Activated naive CD8-positive, alpha-beta T cell treated with anti-CD3 and anti-CD28 coated beads, Interleukin-2, amount 50 U/mL, for 24 hours (primary cell): ENCODE measurements at regions not wholly inside any gene's neighbourhood (a gene's known extent, or its start where the extent isn't known, plus 50 kb on each side); places are given as distances from the start of the nearest gene placed in this dataset.

Experiments used
- ATAC-seq: fragments of 150-1000 bp; cut with Tn5 transposase; one replicate; pipeline ENCODE4 v1.10.0; 2021
- DNase-seq: peaks from one replicate; pipeline ENCODE4 v3.0.0; 2021
- H3K27ac Mint-ChIP-seq: one replicate; pipeline ENCODE4 v1.8.0; 2021; ENCODE audit warnings: mild to moderate bottlenecking, mixed read lengths
- H3K27me3 Mint-ChIP-seq: one replicate; pipeline ENCODE4 v1.8.0; 2021; ENCODE audit warnings: mixed read lengths
- H3K36me3 Mint-ChIP-seq: one replicate; pipeline ENCODE4 v1.8.0; 2021; ENCODE audit warnings: low read depth, mixed read lengths
- H3K4me1 Mint-ChIP-seq: one replicate; pipeline ENCODE4 v1.8.0; 2021; ENCODE audit warnings: mixed read lengths
- H3K4me3 Mint-ChIP-seq: one replicate; pipeline ENCODE4 v1.8.0; 2021; ENCODE audit warnings: mild to moderate bottlenecking, moderate library complexity, mixed read lengths
- H3K9me3 Mint-ChIP-seq: one replicate; pipeline ENCODE4 v1.8.0; 2021; ENCODE audit warnings: mixed read lengths

- no peaks in the 10 kb centered on the region for H3K4me1 Mint-ChIP-seq
- H3K9me3 Mint-ChIP-seq = no peaks in the 10 kb centered on the region
- H3K27ac Mint-ChIP-seq = no peak overlapping the region
- DNase-seq = no peak
- no peak overlapping the region for H3K4me3 Mint-ChIP-seq
- H3K36me3 Mint-ChIP-seq = no peaks in the 10 kb centered on the region
- H3K27me3 Mint-ChIP-seq = no peaks in the 10 kb centered on the region
- ATAC-seq = no peak
Measured at GRCh38 chr20:60585651-60586050, 627.4 kb downstream of the CDH26 start.

GRCh38 chr20:60586269-60587050 is 628.2 kb downstream of the CDH26 start:
- no peak overlapping the region for H3K4me3 Mint-ChIP-seq
- ATAC-seq (no peak), DNase-seq (no peak)
- H3K27ac Mint-ChIP-seq = no peak overlapping the region
- H3K36me3 Mint-ChIP-seq = no peaks in the 10 kb centered on the region
- H3K4me1 Mint-ChIP-seq = no peaks in the 10 kb centered on the region
- no peaks in the 10 kb centered on the region for H3K9me3 Mint-ChIP-seq
- no peaks in the 10 kb centered on the region for H3K27me3 Mint-ChIP-seq

GRCh38 chr20:60587986-60588385 is 629.8 kb downstream of the CDH26 start:
- Mint-ChIP-seq H3K27ac (no peak overlapping the region), H3K36me3 (no peaks in the 10 kb centered on the region), H3K27me3 (no peaks in the 10 kb centered on the region), H3K4me3 (no peak overlapping the region), H3K9me3 (no peaks in the 10 kb centered on the region), H3K4me1 (no peaks in the 10 kb centered on the region)
- ATAC-seq (no peak), DNase-seq (no peak)

- H3K4me1 Mint-ChIP-seq = no peaks in the 10 kb centered on the region
- H3K27ac Mint-ChIP-seq = no peak overlapping the region
- H3K36me3 Mint-ChIP-seq = no peaks in the 10 kb centered on the region
- no peak overlapping the region for H3K4me3 Mint-ChIP-seq
- H3K9me3 Mint-ChIP-seq = no peaks in the 10 kb centered on the region
- ATAC-seq (no peak), DNase-seq (no peak)
- H3K27me3 Mint-ChIP-seq = no peaks in the 10 kb centered on the region
Measured at GRCh38 chr20:60589623-60590022, 631.4 kb downstream of the CDH26 start.

- H3K27ac Mint-ChIP-seq = no peak overlapping the region
- no peaks in the 10 kb centered on the region for H3K4me1 Mint-ChIP-seq
- no peaks in the 10 kb centered on the region for H3K36me3 Mint-ChIP-seq
- no peak for ATAC-seq
- H3K27me3 Mint-ChIP-seq = no peaks in the 10 kb centered on the region
- H3K4me3 Mint-ChIP-seq = no peak overlapping the region
- H3K9me3 Mint-ChIP-seq = no peaks in the 10 kb centered on the region
- no peak for DNase-seq
Measured at GRCh38 chr20:60591172-60591799, 633.1 kb downstream of the CDH26 start.

DNA sequence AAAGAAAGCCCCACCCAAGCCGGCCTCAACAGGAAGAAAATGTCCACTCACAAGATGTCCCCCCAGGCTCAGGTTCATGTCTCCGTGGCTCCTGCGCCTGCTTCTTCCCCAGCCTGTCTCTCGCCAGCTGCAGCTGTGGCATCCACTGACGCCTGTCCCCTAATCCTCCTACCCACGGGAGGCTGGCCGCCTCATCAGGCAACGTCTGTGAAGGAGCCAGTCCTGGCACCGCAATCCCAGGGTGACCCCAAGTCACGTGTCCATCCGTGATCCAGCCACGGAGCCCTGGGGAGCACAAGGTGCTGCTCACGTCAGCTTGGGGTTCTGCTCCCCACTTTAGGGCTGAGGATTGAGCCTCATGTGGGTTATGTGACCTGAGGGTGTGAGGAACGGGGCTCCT is 640.3 kb downstream of the CDH26 start:
- Mint-ChIP-seq H3K36me3 (no peaks in the 10 kb centered on the region), H3K4me3 (no peak overlapping the region), H3K27ac (no peak overlapping the region), H3K9me3 (peaks cover 17% of the 10 kb centered on the region), H3K4me1 (no peaks in the 10 kb centered on the region), H3K27me3 (no peaks in the 10 kb centered on the region)
- no peak for DNase-seq
- ATAC-seq = no peak

GRCh38 chr20:60599381-60599780 is 641.2 kb downstream of the CDH26 start:
- H3K9me3 Mint-ChIP-seq = peaks cover 17% of the 10 kb centered on the region
- H3K4me1 Mint-ChIP-seq = no peaks in the 10 kb centered on the region
- ATAC-seq (no peak), DNase-seq (no peak)
- H3K4me3 Mint-ChIP-seq = no peak overlapping the region
- H3K27ac Mint-ChIP-seq = no peak overlapping the region
- no peaks in the 10 kb centered on the region for H3K27me3 Mint-ChIP-seq
- no peaks in the 10 kb centered on the region for H3K36me3 Mint-ChIP-seq

DNA sequence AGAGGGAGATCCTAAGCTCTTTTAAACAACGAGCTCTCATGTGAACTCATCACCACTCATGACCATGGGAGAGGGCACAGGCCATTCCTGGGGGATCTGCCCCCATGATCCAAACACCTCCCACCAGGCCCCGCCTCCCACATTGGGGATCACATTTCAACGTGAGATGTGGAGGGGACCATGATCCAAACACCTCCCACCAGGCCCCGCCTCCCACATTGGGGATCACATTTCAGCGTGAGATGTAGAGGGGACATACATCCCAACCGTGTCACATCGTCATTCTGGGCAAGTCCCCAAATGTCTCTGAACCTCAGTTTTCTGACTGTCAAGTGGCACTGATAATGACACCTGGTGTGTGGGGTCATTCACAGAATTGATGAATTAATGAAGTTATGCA is 641.8 kb downstream of the CDH26 start:
- H3K27me3 Mint-ChIP-seq = no peaks in the 10 kb centered on the region
- ATAC-seq = no peak
- no peaks in the 10 kb centered on the region for H3K36me3 Mint-ChIP-seq
- H3K27ac Mint-ChIP-seq = no peak overlapping the region
- no peak for DNase-seq
- peaks cover 17% of the 10 kb centered on the region for H3K9me3 Mint-ChIP-seq
- no peaks in the 10 kb centered on the region for H3K4me1 Mint-ChIP-seq
- H3K4me3 Mint-ChIP-seq = no peak overlapping the region

- H3K36me3 Mint-ChIP-seq = no peaks in the 10 kb centered on the region
- H3K27ac Mint-ChIP-seq = no peak overlapping the region
- ATAC-seq = no peak
Measured at GRCh38 chr20:60624066-60624465, 628.0 kb upstream of the CDH4 start.

DNA sequence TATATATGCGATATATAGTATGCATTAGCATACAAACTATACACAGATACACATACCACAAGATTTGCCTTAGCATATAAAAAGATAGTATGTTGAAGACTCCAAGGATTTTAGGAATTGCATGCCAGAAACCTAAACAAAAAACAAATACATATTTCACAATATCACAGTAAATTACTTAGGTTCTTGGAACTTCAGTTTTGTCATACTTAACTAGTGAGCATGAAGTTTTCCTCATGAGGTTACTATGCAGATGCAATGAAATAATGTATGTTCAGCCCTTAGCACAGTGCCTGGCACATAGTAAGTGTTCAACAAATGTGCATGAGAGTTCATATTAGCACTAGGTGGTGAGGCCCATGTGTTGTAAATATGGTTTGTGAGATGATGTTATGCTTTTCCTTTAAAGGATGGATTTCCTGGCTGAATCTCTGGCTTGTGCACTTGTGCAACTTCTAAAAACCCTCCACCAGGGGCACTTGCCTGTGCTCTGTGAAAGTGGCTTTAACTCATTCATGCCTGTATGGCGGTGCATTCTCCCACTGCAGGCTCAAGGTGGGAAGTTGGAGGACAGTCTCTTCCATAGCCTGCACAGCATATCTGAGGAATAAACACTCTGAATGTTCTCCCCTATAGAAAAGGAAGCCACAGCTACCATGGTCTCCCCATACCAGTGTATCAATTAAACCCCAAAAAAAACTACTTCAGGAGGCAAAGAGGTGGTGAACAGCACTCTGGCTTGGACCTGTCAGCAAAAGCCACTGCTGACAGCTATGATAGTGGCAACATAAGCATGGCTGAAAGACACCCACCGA is 624.1 kb upstream of the CDH4 start:
- no peaks in the 10 kb centered on the region for H3K9me3 Mint-ChIP-seq

More at GRCh38 chr20:60624066-60624465, 628.0 kb upstream of the CDH4 start:
- H3K4me3 Mint-ChIP-seq = no peak overlapping the region
- H3K27me3 Mint-ChIP-seq = peaks cover 9% of the 10 kb centered on the region
- H3K4me1 Mint-ChIP-seq = no peaks in the 10 kb centered on the region
- no peak for DNase-seq
- no peaks in the 10 kb centered on the region for H3K9me3 Mint-ChIP-seq

DNA sequence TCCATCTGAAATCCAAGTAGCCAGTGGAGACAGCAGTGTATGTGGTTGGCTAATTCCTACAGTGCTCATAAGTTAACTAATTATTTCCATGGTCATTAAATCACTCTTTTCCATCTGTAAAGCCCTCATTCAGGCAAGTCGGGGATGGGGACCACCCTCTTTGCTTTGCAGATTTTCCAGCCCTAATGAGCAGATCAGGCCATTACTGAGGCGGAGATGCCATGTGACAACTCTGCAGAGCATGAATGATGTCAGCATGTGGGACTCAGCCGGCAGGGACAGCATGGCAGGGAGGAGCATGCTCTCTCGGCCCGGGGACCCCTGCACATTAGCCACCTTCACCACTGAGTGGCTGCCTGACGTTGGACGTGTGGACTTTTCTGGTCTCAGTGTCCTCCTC is 623.3 kb upstream of the CDH4 start:
- H3K36me3 Mint-ChIP-seq = no peaks in the 10 kb centered on the region
- DNase-seq = no peak
- no peak for ATAC-seq
- H3K27ac Mint-ChIP-seq = no peak overlapping the region
- no peaks in the 10 kb centered on the region for H3K4me1 Mint-ChIP-seq
- H3K27me3 Mint-ChIP-seq = no peaks in the 10 kb centered on the region
- H3K9me3 Mint-ChIP-seq = no peaks in the 10 kb centered on the region
- no peak overlapping the region for H3K4me3 Mint-ChIP-seq

More for the DNA sequence above, 624.1 kb upstream of the CDH4 start:
- Mint-ChIP-seq H3K27ac (no peak overlapping the region), H3K4me3 (no peak overlapping the region), H3K36me3 (no peaks in the 10 kb centered on the region), H3K27me3 (no peaks in the 10 kb centered on the region), H3K4me1 (no peaks in the 10 kb centered on the region)
- DNase-seq = no peak
- no peak for ATAC-seq

DNA sequence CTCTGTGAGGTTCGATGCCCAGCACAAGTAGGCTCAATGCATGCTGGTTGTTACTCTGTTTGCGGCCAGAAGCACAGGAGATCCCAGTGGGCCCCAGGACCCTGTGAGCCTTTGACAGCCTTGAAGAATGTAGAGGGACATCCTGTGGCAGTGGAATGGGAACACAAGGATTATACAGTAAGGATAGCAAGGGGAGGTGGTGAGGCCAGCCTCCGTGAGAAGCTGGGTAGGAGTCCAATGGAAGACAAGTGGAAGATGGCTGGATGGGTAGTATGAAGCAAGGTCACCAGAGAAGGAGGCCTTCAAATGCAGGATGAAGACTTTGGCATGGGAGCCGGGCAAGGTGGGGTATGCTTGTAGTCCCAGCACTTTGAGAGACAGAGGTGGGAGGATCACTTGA is 622.9 kb upstream of the CDH4 start:
- no peaks in the 10 kb centered on the region for H3K36me3 Mint-ChIP-seq
- no peaks in the 10 kb centered on the region for H3K4me1 Mint-ChIP-seq
- DNase-seq = no peak
- no peak overlapping the region for H3K4me3 Mint-ChIP-seq
- H3K9me3 Mint-ChIP-seq = no peaks in the 10 kb centered on the region
- H3K27ac Mint-ChIP-seq = no peak overlapping the region
- ATAC-seq = no peak
- no peaks in the 10 kb centered on the region for H3K27me3 Mint-ChIP-seq

- Mint-ChIP-seq H3K36me3 (no peaks in the 10 kb centered on the region), H3K27me3 (no peaks in the 10 kb centered on the region), H3K9me3 (no peaks in the 10 kb centered on the region), H3K27ac (no peak overlapping the region), H3K4me3 (no peak overlapping the region), H3K4me1 (no peaks in the 10 kb centered on the region)
- no peak for DNase-seq
- no peak for ATAC-seq
Measured at GRCh38 chr20:60630609-60631008, 621.5 kb upstream of the CDH4 start.

DNA sequence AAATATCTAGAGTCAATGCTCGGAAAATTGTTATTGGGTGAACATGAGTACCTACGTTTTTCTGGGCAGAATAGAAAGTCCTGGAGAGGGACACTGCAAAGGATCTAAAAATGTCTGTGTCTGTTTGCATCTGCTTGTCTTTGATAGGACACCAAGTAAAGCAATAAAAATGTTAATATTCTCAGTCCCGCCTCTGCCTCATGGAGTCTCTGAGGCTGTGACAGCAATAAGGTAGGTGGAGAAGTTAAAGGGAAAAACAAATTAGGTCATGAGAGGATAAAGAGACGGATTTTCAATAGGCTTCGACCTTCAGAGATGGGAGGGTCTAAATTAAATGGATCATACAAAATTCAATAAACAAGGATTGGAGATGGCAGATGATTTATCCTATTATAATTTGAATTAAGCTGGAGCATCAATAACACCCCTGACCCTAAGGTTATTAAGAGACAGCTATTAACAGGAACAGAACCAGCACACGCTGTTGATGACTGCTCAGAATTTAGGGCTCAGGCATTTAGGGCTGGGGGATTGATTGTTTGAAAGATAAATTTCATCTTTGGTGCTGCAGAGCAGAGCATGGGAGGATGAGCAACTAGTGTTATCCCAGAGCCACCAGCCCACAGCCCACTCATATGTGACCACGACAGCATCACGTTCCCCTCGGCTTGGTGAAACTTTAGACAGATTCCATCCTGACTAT is 620.3 kb upstream of the CDH4 start:
- Mint-ChIP-seq H3K4me1 (no peaks in the 10 kb centered on the region), H3K27ac (no peak overlapping the region), H3K27me3 (no peaks in the 10 kb centered on the region), H3K36me3 (no peaks in the 10 kb centered on the region), H3K9me3 (no peaks in the 10 kb centered on the region), H3K4me3 (no peak overlapping the region)
- DNase-seq = no peak
- no peak for ATAC-seq
